ENCODE measurements at regions not wholly inside any gene's neighbourhood (a gene's known extent, or its start where the extent isn't known, plus 50 kb on each side); places are given as distances from the start of the nearest gene placed in this dataset.

- TF ChIP-seq CTCF (IDR thresholded peaks at IDR 0.05), result no peak
- intact Hi-C loops (cut with DNase I), result no loop called here
Measured at GRCh38 chr3:23068016-23068728, 135.0 kb upstream of the UBE2E2 start.

GRCh38 chr3:23071296-23071695 is 131.8 kb upstream of the UBE2E2 start:
- no peak for TF ChIP-seq CTCF (IDR thresholded peaks at IDR 0.05)
- H3K4me3 ChIP-seq, result no peak overlapping the region
- intact Hi-C loops (cut with DNase I), result no loop called here
- DNase-seq (no peak), ATAC-seq (no peak)
- no peaks in the 10 kb centered on the region for H3K9me3 ChIP-seq
- no peaks in the 10 kb centered on the region for H3K4me1 ChIP-seq
- H3K27ac ChIP-seq, result no peak overlapping the region
- no peaks in the 10 kb centered on the region for H3K36me3 ChIP-seq
- H3K27me3 ChIP-seq, result no peaks in the 10 kb centered on the region

More at GRCh38 chr3:23068016-23068728, 135.0 kb upstream of the UBE2E2 start:
- H3K27me3 ChIP-seq, result no peaks in the 10 kb centered on the region
- no peaks in the 10 kb centered on the region for H3K36me3 ChIP-seq
- H3K4me3 ChIP-seq, result no peak overlapping the region
- no peak for ATAC-seq
- H3K27ac ChIP-seq, result no peak overlapping the region
- DNase-seq, result no peak
- H3K9me3 ChIP-seq, result no peaks in the 10 kb centered on the region
- H3K4me1 ChIP-seq, result no peaks in the 10 kb centered on the region

GRCh38 chr3:23071758-23072157 is 131.4 kb upstream of the UBE2E2 start:
- no peak for DNase-seq
- Histone ChIP-seq H3K27ac (no peak overlapping the region), H3K9me3 (no peaks in the 10 kb centered on the region), H3K36me3 (no peaks in the 10 kb centered on the region), H3K4me1 (no peaks in the 10 kb centered on the region), H3K27me3 (no peaks in the 10 kb centered on the region), H3K4me3 (no peak overlapping the region)
- TF ChIP-seq CTCF (IDR thresholded peaks at IDR 0.05), result no peak
- ATAC-seq, result peak; percentile 85
- intact Hi-C loops (cut with DNase I), result no loop called here

GRCh38 chr3:23072693-23073092 is 130.4 kb upstream of the UBE2E2 start:
- H3K36me3 ChIP-seq, result no peaks in the 10 kb centered on the region
- TF ChIP-seq CTCF (IDR thresholded peaks at IDR 0.05), result no peak
- H3K4me3 ChIP-seq, result no peak overlapping the region
- DNase-seq (no peak), ATAC-seq (no peak)
- intact Hi-C loops (cut with DNase I), result no loop called here
- no peak overlapping the region for H3K27ac ChIP-seq
- no peaks in the 10 kb centered on the region for H3K4me1 ChIP-seq
- H3K27me3 ChIP-seq, result no peaks in the 10 kb centered on the region
- H3K9me3 ChIP-seq, result no peaks in the 10 kb centered on the region

GRCh38 chr3:23073724-23074305 is 129.3 kb upstream of the UBE2E2 start:
- H3K4me3 ChIP-seq, result no peak overlapping the region
- ATAC-seq (no peak), DNase-seq (no peak)
- H3K9me3 ChIP-seq, result no peaks in the 10 kb centered on the region
- H3K4me1 ChIP-seq, result no peaks in the 10 kb centered on the region
- intact Hi-C loops (cut with DNase I), result no loop called here
- H3K36me3 ChIP-seq, result no peaks in the 10 kb centered on the region
- H3K27me3 ChIP-seq, result no peaks in the 10 kb centered on the region
- TF ChIP-seq CTCF (IDR thresholded peaks at IDR 0.05), result no peak
- no peak overlapping the region for H3K27ac ChIP-seq

Data from left lung (tissue), 4 donors.